ENCODE measurements at regions not wholly inside any gene's neighbourhood (a gene's known extent, or its start where the extent isn't known, plus 50 kb on each side); places are given as distances from the start of the nearest gene placed in this dataset.

DNA sequence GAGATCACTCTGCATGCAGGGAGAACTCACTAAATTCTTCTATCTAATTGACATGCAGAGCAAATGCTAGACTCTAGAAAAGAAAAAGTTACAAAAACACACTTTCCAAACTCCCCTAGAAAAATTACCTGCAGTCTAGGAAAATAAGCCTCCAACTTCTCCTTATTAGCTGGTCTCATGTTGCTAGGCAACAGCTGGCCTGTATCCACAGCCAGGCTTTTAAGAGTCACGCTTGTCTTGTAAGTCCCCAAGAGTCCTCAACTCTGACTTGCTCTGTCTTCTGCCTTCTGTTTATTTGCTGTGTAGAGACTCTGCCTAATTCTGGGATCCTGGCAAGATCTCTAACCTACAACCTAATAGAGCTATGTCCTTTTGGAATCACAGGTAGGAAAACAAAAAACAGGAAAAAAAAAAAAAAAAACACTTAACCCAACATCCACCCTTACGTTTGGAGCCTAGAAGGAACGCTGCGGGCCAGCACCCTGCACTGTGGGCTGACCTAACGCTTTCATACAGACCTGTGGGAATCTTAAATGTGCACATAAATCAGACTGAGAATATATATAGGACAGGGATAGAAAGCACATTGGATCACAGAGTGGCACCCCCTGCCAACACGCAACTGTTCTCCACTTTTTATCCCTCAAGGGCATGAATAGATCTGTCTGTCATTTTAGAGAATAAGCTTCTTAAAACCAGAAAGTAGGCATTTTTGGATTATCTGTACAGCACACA is 117.0 kb upstream of the PTPRZ1 start:
- Histone ChIP-seq H3K4me1 (no peaks in the 10 kb centered on the region), H3K27ac (no peak overlapping the region), H3K9me3 (no peaks in the 10 kb centered on the region), H3K36me3 (no peaks in the 10 kb centered on the region), H3K4me3 (no peak overlapping the region), H3K27me3 (no peaks in the 10 kb centered on the region)
- no peak for DNase-seq
- TF ChIP-seq POLR2A (IDR thresholded peaks at IDR 0.05) = no peak
- TF ChIP-seq, protein P1, sequence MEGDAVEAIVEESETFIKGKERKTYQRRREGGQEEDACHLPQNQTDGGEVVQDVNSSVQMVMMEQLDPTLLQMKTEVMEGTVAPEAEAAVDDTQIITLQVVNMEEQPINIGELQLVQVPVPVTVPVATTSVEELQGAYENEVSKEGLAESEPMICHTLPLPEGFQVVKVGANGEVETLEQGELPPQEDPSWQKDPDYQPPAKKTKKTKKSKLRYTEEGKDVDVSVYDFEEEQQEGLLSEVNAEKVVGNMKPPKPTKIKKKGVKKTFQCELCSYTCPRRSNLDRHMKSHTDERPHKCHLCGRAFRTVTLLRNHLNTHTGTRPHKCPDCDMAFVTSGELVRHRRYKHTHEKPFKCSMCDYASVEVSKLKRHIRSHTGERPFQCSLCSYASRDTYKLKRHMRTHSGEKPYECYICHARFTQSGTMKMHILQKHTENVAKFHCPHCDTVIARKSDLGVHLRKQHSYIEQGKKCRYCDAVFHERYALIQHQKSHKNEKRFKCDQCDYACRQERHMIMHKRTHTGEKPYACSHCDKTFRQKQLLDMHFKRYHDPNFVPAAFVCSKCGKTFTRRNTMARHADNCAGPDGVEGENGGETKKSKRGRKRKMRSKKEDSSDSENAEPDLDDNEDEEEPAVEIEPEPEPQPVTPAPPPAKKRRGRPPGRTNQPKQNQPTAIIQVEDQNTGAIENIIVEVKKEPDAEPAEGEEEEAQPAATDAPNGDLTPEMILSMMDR (IDR thresholded peaks at IDR 0.05) = no peak

DNA sequence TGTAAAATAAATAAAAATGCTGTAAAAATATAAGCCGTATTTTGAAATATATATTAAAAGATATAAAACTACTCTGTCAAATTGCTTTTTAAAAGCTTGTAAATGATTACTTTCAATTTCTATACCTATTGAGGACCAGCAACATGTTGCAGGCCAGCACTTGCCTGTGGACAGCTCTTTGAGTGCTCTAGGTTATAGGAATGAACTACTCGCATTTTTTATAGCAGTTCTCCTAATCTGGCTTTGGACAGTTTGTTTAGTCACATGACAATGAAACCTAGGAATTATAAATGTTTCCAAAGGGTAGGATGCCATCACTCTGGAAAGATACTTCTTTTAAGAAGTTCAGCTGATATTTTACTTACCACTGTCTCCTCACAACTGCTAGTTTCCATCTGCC is 117.7 kb upstream of the PTPRZ1 start:
- no peak for DNase-seq
- no peaks in the 10 kb centered on the region for H3K36me3 ChIP-seq
- no peak overlapping the region for H3K4me3 ChIP-seq
- H3K9me3 ChIP-seq = no peaks in the 10 kb centered on the region
- no peak overlapping the region for H3K27ac ChIP-seq
- H3K27me3 ChIP-seq = no peaks in the 10 kb centered on the region
- TF ChIP-seq, protein P1 (IDR thresholded peaks at IDR 0.05) = no peak
- no peak for TF ChIP-seq POLR2A (IDR thresholded peaks at IDR 0.05)
- no peaks in the 10 kb centered on the region for H3K4me1 ChIP-seq

DNA sequence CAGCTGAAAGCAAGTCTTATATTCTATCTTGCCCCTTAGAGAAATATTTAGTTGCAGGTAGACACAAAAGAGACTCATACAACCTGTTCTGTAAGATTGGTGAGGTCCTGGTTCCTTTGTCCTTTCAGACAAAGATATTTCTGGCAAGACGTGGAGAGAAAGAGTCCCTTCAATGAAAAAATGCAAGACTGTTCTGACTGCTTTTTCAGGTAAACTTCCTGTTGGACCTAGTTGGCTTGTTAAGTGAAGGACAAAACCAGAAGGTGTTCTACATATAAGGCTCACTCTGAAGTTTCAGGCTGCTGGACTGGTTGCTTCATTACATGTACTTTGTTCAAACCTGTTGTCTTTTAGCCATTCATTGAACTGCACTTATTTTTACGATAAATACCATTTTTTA is 119.0 kb upstream of the PTPRZ1 start:
- Histone ChIP-seq H3K9me3 (no peaks in the 10 kb centered on the region), H3K27me3 (no peaks in the 10 kb centered on the region), H3K36me3 (no peaks in the 10 kb centered on the region), H3K4me3 (no peak overlapping the region), H3K27ac (no peak overlapping the region), H3K4me1 (no peaks in the 10 kb centered on the region)
- DNase-seq = no peak
- no peak for TF ChIP-seq POLR2A (IDR thresholded peaks at IDR 0.05)
- TF ChIP-seq, protein P1 (IDR thresholded peaks at IDR 0.05) = no peak

DNA sequence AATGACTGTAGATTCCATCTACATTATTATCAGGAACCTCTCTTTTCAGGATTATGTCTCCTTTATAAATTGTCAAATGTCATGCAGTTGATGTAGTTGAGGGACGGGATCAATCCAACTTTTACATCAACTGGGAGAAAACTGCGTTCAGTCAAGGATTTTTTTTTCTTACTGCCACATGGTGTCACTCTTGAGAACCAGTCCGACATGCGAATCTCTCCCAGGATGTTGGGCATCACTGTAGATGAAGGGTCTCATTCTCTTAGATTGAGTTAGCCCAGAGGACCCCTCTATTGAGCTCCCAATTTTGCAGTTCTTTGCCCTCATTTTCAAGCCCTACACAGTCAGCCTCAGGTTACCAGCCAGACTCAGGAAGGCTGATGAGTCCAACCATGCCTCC is 120.3 kb upstream of the PTPRZ1 start:
- TF ChIP-seq, protein P1 (IDR thresholded peaks at IDR 0.05) = peak in 3 of 6 experiments; percentile 18 to 32 (median 22)
- TF ChIP-seq POLR2A (IDR thresholded peaks at IDR 0.05) = no peak
- DNase-seq = no peak
- no peaks in the 10 kb centered on the region for H3K4me1 ChIP-seq

DNA sequence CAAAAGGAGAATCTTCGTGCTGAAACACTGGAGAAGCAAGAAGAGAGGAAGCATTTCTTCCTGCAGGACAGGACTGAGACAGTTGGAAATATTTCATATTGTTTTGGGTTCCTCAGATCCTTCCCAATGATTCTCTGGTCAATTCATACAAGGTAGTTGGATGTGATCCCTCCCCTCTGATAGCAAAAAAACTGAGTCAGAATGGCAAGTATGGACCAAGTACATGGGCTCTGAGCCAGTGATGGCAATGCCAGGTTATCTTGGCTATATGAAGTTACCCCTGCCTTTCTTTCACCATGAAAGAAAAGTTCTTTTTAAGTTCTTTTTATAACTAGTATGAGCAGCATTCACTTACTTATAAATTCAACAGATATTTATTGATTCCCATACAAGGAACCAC is 124.4 kb upstream of the PTPRZ1 start:
- no peaks in the 10 kb centered on the region for H3K27me3 ChIP-seq
- no peak for DNase-seq
- H3K9me3 ChIP-seq = no peaks in the 10 kb centered on the region
- H3K36me3 ChIP-seq = no peaks in the 10 kb centered on the region
- H3K4me1 ChIP-seq = no peaks in the 10 kb centered on the region
- H3K4me3 ChIP-seq = no peak overlapping the region
- H3K27ac ChIP-seq = no peak overlapping the region
- no peak for TF ChIP-seq POLR2A (IDR thresholded peaks at IDR 0.05)
- TF ChIP-seq, protein P1 (IDR thresholded peaks at IDR 0.05) = no peak

More for the DNA sequence above, 120.3 kb upstream of the PTPRZ1 start:
- Histone ChIP-seq H3K27ac (no peak overlapping the region), H3K4me3 (no peak overlapping the region), H3K27me3 (no peaks in the 10 kb centered on the region), H3K36me3 (no peaks in the 10 kb centered on the region), H3K9me3 (no peaks in the 10 kb centered on the region)

Measured in Peyer's patch (tissue), 4 donors.